Glutamatergic neuron (in vitro differentiated cells): ENCODE measurements at regions not wholly inside any gene's neighbourhood (a gene's known extent, or its start where the extent isn't known, plus 50 kb on each side); places are given as distances from the start of the nearest gene placed in this dataset.

ENCODE experiments used
- DNase-seq: peaks from one replicate; pipeline ENCODE4 v3.0.0; 2022
- H3K27ac Mint-ChIP-seq: one replicate; pipeline ENCODE4 v1.8.0; 2020; ENCODE audit warnings: mild to moderate bottlenecking, mixed read lengths, inconsistent platforms; ENCODE audit not compliant: unreplicated experiment
- H3K27me3 Mint-ChIP-seq: one replicate; pipeline ENCODE4 v1.8.0; 2020; ENCODE audit warnings: mild to moderate bottlenecking, moderate library complexity, mixed read lengths, inconsistent platforms; ENCODE audit not compliant: unreplicated experiment
- H3K36me3 Mint-ChIP-seq: one replicate; pipeline ENCODE4 v1.8.0; 2020; ENCODE audit warnings: mild to moderate bottlenecking, mixed read lengths, inconsistent platforms; ENCODE audit not compliant: unreplicated experiment
- H3K4me1 Mint-ChIP-seq: one replicate; pipeline ENCODE4 v1.8.0; 2020; ENCODE audit warnings: mild to moderate bottlenecking, low read depth, mixed read lengths, inconsistent platforms; ENCODE audit not compliant: unreplicated experiment
- H3K4me3 Mint-ChIP-seq: one replicate; pipeline ENCODE4 v1.8.0; 2020; ENCODE audit warnings: mild to moderate bottlenecking, mixed read lengths, inconsistent platforms; ENCODE audit not compliant: unreplicated experiment
- H3K9me3 Mint-ChIP-seq: one replicate; pipeline ENCODE4 v1.8.0; 2020; ENCODE audit warnings: mild to moderate bottlenecking, moderate library complexity, mixed read lengths, inconsistent platforms; ENCODE audit not compliant: unreplicated experiment
- CTCF ChIP-seq: fragments of 200-600 bp; sonication (generic); IDR thresholded peaks from one replicate; pipeline ENCODE4 v1.5.0; 2021; ENCODE audit not compliant: partially characterized antibody, unreplicated experiment

GRCh38 chr16:77611386-77611785, 110.9 kb upstream of the NUDT7 start:
- DNase-seq, result no peak
- no peaks in the 10 kb centered on the region for H3K36me3 Mint-ChIP-seq
- no peaks in the 10 kb centered on the region for H3K9me3 Mint-ChIP-seq

GRCh38 chr16:77612596-77612995, 109.7 kb upstream of the NUDT7 start:
- Mint-ChIP-seq H3K4me3 (no peak overlapping the region), H3K9me3 (no peaks in the 10 kb centered on the region), H3K27ac (no peak overlapping the region), H3K36me3 (no peaks in the 10 kb centered on the region), H3K27me3 (peaks cover 2% of the 10 kb centered on the region), H3K4me1 (no peaks in the 10 kb centered on the region)
- TF ChIP-seq CTCF, result no peak
- DNase-seq, result no peak

More at GRCh38 chr16:77611386-77611785, 110.9 kb upstream of the NUDT7 start:
- no peak overlapping the region for H3K27ac Mint-ChIP-seq
- H3K27me3 Mint-ChIP-seq, result peaks cover 2% of the 10 kb centered on the region
- TF ChIP-seq CTCF, result no peak
- no peaks in the 10 kb centered on the region for H3K4me1 Mint-ChIP-seq
- H3K4me3 Mint-ChIP-seq, result no peak overlapping the region

- H3K4me1 Mint-ChIP-seq, result no peaks in the 10 kb centered on the region
- no peaks in the 10 kb centered on the region for H3K36me3 Mint-ChIP-seq
- TF ChIP-seq CTCF, result no peak
- H3K27me3 Mint-ChIP-seq, result peaks cover 2% of the 10 kb centered on the region
- no peak overlapping the region for H3K27ac Mint-ChIP-seq
- no peak overlapping the region for H3K4me3 Mint-ChIP-seq
- H3K9me3 Mint-ChIP-seq, result no peaks in the 10 kb centered on the region
- no peak for DNase-seq
These were observed 109.2 kb upstream of the NUDT7 start for GRCh38 chr16:77613095-77613494.

- Mint-ChIP-seq H3K27ac (no peak overlapping the region), H3K4me3 (no peak overlapping the region), H3K4me1 (no peaks in the 10 kb centered on the region), H3K9me3 (peaks cover 2% of the 10 kb centered on the region), H3K36me3 (no peaks in the 10 kb centered on the region), H3K27me3 (peaks cover 2% of the 10 kb centered on the region)
- TF ChIP-seq CTCF, result no peak
- no peak for DNase-seq
These were observed 104.8 kb upstream of the NUDT7 start for GRCh38 chr16:77617553-77617952.

GRCh38 chr16:77617996-77618395, 104.3 kb upstream of the NUDT7 start:
- H3K4me3 Mint-ChIP-seq, result no peak overlapping the region
- peaks cover 2% of the 10 kb centered on the region for H3K27me3 Mint-ChIP-seq
- no peak for TF ChIP-seq CTCF
- H3K9me3 Mint-ChIP-seq, result peaks cover 2% of the 10 kb centered on the region
- DNase-seq, result no peak
- H3K4me1 Mint-ChIP-seq, result no peaks in the 10 kb centered on the region
- H3K36me3 Mint-ChIP-seq, result no peaks in the 10 kb centered on the region
- H3K27ac Mint-ChIP-seq, result no peak overlapping the region
